ENCODE measurements at regions not wholly inside any gene's neighbourhood (a gene's known extent, or its start where the extent isn't known, plus 50 kb on each side); places are given as distances from the start of the nearest gene placed in this dataset.

- TF ChIP-seq EZH2 (IDR thresholded peaks at IDR 0.05; ENCODE audit: insufficient read depth, poor library complexity, severe bottlenecking) (no peak), EZH2phosphoT487 (IDR thresholded peaks at IDR 0.05; ENCODE audit: insufficient read depth, low read depth) (no peak)
Measured at GRCh38 chr1:97983126-97983525, 62.3 kb upstream of the DPYD start.
